H1 (cell line): ENCODE measurements at regions not wholly inside any gene's neighbourhood (a gene's known extent, or its start where the extent isn't known, plus 50 kb on each side); places are given as distances from the start of the nearest gene placed in this dataset.

Experiments
- CTCF ChIA-PET: fragments of 300-600 bp; sonication (Branson Sonifier 250); formaldehyde crosslinking; loops from one replicate; lab custom pipeline; 2021; ENCODE audit not compliant: partially characterized antibody; lab: Charles Lee
- POLR2A ChIA-PET: fragments of 300-600 bp; sonication (Branson Sonifier 250); formaldehyde crosslinking; loops from one replicate; lab custom pipeline; 2021; ENCODE audit warnings: inconsistent platforms; ENCODE audit not compliant: partially characterized antibody; lab: Charles Lee
- DNase-seq, 2 experiments: peaks; one replicate each; pipeline versions ENCODE4 v3.0.0 to v3.0.0-alpha.2; 2010 to 2022; ENCODE audit warnings: low spot score in 2 of 2, low read depth in 1 of 2, mixed read lengths in 1 of 2
- FAIRE-seq: peaks from 2 replicates; lab custom pipeline; 2011; peaks lifted over from hg19 to GRCh38; lab: Jason Lieb, UNC
- H2AFZ ChIP-seq: 2 replicates; pipeline ENCODE4 v1.8.1; 2012; ENCODE audit warnings: low read length, inconsistent platforms
- H2AK5ac ChIP-seq: 2 replicates; pipeline ENCODE4 v1.6.1; 2013; ENCODE audit warnings: low read depth, low read length
- H2BK120ac ChIP-seq: replicated peaks from 2 replicates; pipeline ENCODE3; 2013; ENCODE audit warnings: low read depth, low read length, inconsistent platforms
- H2BK12ac ChIP-seq: 2 replicates; pipeline ENCODE4 v1.6.1; 2013; ENCODE audit warnings: low read depth, low read length
- H2BK15ac ChIP-seq: 2 replicates; pipeline ENCODE4 v1.6.1; 2013; ENCODE audit warnings: low read length
- H2BK20ac ChIP-seq: 2 replicates; pipeline ENCODE4 v1.6.1; 2013; ENCODE audit warnings: low read length
- H2BK5ac ChIP-seq: 2 replicates; pipeline ENCODE4 v1.6.1; 2013; ENCODE audit warnings: low read depth, low read length
- H3K14ac ChIP-seq: 2 replicates; pipeline ENCODE4 v1.6.1; 2013; ENCODE audit warnings: inconsistent platforms; ENCODE audit not compliant: insufficient read length
- H3K18ac ChIP-seq: 2 replicates; pipeline ENCODE4 v1.6.1; 2013; ENCODE audit warnings: low read length; ENCODE audit errors: extremely low read depth
- H3K23ac ChIP-seq: 2 replicates; pipeline ENCODE4 v1.6.1; 2013; ENCODE audit warnings: inconsistent platforms; ENCODE audit not compliant: insufficient read length
- H3K23me2 ChIP-seq: 2 replicates; pipeline ENCODE4 v1.6.1; 2013; ENCODE audit warnings: low read depth, low read length
- H3K27ac ChIP-seq: 2 replicates; pipeline ENCODE4 v1.6.1; 2011; ENCODE audit warnings: low read depth, low read length, inconsistent platforms
- H3K27me3 ChIP-seq, 4 experiments: replicated peaks in 1 of 4; 1 replicate in 1 of 4; 2 replicates in 3 of 4; pipeline versions ENCODE4 v1.6.1 to v1.8.1; 2011 to 2013; ENCODE audit warnings: low read length in 3 of 4, mild to moderate bottlenecking in 3 of 4, inconsistent platforms in 2 of 4, mixed read lengths in 2 of 4, moderate library complexity in 1 of 4; ENCODE audit not compliant: control insufficient read depth in 3 of 4, insufficient read depth in 3 of 4; ENCODE audit errors: extremely low read depth in 1 of 4
- H3K36me3 ChIP-seq, 4 experiments: 2 replicates each; pipeline versions ENCODE4 v1.6.1 to v1.8.1; 2011 to 2013; ENCODE audit warnings: mild to moderate bottlenecking in 4 of 4, low read length in 3 of 4, moderate library complexity in 2 of 4, control low read depth in 1 of 4, inconsistent platforms in 1 of 4; ENCODE audit not compliant: insufficient read depth in 4 of 4, control insufficient read depth in 2 of 4
- H3K4ac ChIP-seq: replicated peaks from 2 replicates; pipeline ENCODE3; 2013; ENCODE audit warnings: low read length, low read depth, mixed read lengths, inconsistent platforms; ENCODE audit not compliant: insufficient read length
- H3K4me1 ChIP-seq, 4 experiments: replicated peaks in 1 of 4; 1 replicate in 1 of 4; 2 replicates in 3 of 4; pipeline versions ENCODE4 v1.6.1 to v1.8.1; 2011 to 2013; ENCODE audit warnings: low read length in 3 of 4, inconsistent platforms in 2 of 4, mixed read lengths in 1 of 4; ENCODE audit not compliant: insufficient read depth in 4 of 4, control insufficient read depth in 3 of 4
- H3K4me2 ChIP-seq, 2 experiments: 2 replicates each; pipeline versions ENCODE4 v1.6.1 to v1.8.1; 2011 to 2013; ENCODE audit warnings: low read depth in 2 of 2, low read length in 2 of 2, control low read depth in 1 of 2, inconsistent platforms in 1 of 2, mild to moderate bottlenecking in 1 of 2; ENCODE audit not compliant: insufficient read depth in 1 of 2
- H3K4me3 ChIP-seq, 4 experiments: fragments of 200-600, 300-600 bp in 1 of 4; sonication (generic), shearing (Covaris generic), sonication (Bioruptor Twin) in 1 of 4; 2 replicates each; pipeline versions ENCODE4 v1.5.1 to v1.8.1; 2011 to 2016; ENCODE audit warnings: low read length in 4 of 4, low read depth in 3 of 4, control low read depth in 2 of 4, inconsistent platforms in 2 of 4, mild to moderate bottlenecking in 2 of 4, mixed read lengths in 1 of 4, moderate library complexity in 1 of 4; ENCODE audit not compliant: insufficient read depth in 2 of 4; ENCODE audit errors: extremely low read depth in 1 of 4
- H3K56ac ChIP-seq: replicated peaks from 2 replicates; pipeline ENCODE3; 2013; ENCODE audit warnings: low read depth, mild to moderate bottlenecking, mixed read lengths, low read length, inconsistent platforms; ENCODE audit not compliant: insufficient read length
- H3K79me1 ChIP-seq: 2 replicates; pipeline ENCODE4 v1.6.1; 2013; ENCODE audit warnings: low read depth, low read length, control low read depth
- H3K79me2 ChIP-seq, 2 experiments: 2 replicates each; pipeline versions ENCODE4 v1.6.1 to v1.8.1; 2012 to 2013; ENCODE audit warnings: low read length in 2 of 2, mild to moderate bottlenecking in 2 of 2, inconsistent platforms in 1 of 2; ENCODE audit not compliant: insufficient read depth in 2 of 2, control insufficient read depth in 1 of 2
- H3K9ac ChIP-seq, 4 experiments: replicated peaks in 1 of 4; 1 replicate in 1 of 4; 2 replicates in 3 of 4; pipeline versions ENCODE4 v1.6.1 to v1.8.1; 2011 to 2013; ENCODE audit warnings: low read depth in 3 of 4, low read length in 3 of 4, control low read depth in 2 of 4, mild to moderate bottlenecking in 2 of 4, moderate library complexity in 2 of 4, inconsistent platforms in 1 of 4; ENCODE audit errors: extremely low read depth in 1 of 4
- H3K9me3 ChIP-seq, 2 experiments: 2 replicates each; pipeline versions ENCODE4 v1.6.1 to v1.8.1; 2012 to 2013; ENCODE audit warnings: mild to moderate bottlenecking in 2 of 2, moderate library complexity in 2 of 2, control low read depth in 1 of 2, inconsistent platforms in 1 of 2, low read depth in 1 of 2, low read length in 1 of 2, mixed read lengths in 1 of 2; ENCODE audit not compliant: insufficient read depth in 2 of 2
- H4K20me1 ChIP-seq, 2 experiments: replicated peaks in 1 of 2; 2 replicates each; pipeline versions ENCODE3 to v1.8.1; 2011 to 2013; ENCODE audit warnings: inconsistent platforms in 2 of 2, low read length in 2 of 2, mild to moderate bottlenecking in 1 of 2; ENCODE audit not compliant: insufficient read depth in 2 of 2, control insufficient read depth in 1 of 2
- H4K5ac ChIP-seq: 2 replicates; pipeline ENCODE4 v1.6.1; 2013; ENCODE audit warnings: low read length, low read depth, mixed read lengths, inconsistent platforms; ENCODE audit not compliant: insufficient read length
- H4K8ac ChIP-seq: 2 replicates; pipeline ENCODE4 v1.8.0; 2013; ENCODE audit warnings: mild to moderate bottlenecking, moderate library complexity, low read length, inconsistent platforms; ENCODE audit not compliant: insufficient read depth; ENCODE audit errors: extremely low read depth
- H4K91ac ChIP-seq: replicated peaks from 2 replicates; pipeline ENCODE3; 2013; ENCODE audit warnings: low read length, mixed read lengths, inconsistent platforms; ENCODE audit not compliant: insufficient read length
- BACH1 ChIP-seq: IDR thresholded peaks from 2 replicates; pipeline ENCODE4 v1.6.1; 2012; ENCODE audit warnings: low read length, improper control_type of control experiment
- BRCA1 ChIP-seq: IDR thresholded peaks from 2 replicates; pipeline ENCODE4 v1.6.1; 2012; ENCODE audit warnings: low read depth, low read length, improper control_type of control experiment
- CHD1 ChIP-seq: IDR thresholded peaks from 2 replicates; pipeline ENCODE4 v1.6.1; 2012; ENCODE audit warnings: low read depth, low read length, improper control_type of control experiment
- CREB1 ChIP-seq: IDR thresholded peaks from 2 replicates; pipeline ENCODE4 v1.6.1; 2012; ENCODE audit warnings: inconsistent platforms
- FOSL1 ChIP-seq: IDR thresholded peaks from 2 replicates; pipeline ENCODE4 v1.6.1; 2011; ENCODE audit warnings: mild to moderate bottlenecking, low read depth, low read length, moderate library complexity; ENCODE audit not compliant: insufficient read depth
- GABPA ChIP-seq: IDR thresholded peaks from 2 replicates; pipeline ENCODE4 v1.6.1; 2011; ENCODE audit warnings: mild to moderate bottlenecking, low read length, moderate library complexity, borderline replicate concordance; ENCODE audit not compliant: insufficient read depth
- JUN ChIP-seq: IDR thresholded peaks from 2 replicates; pipeline ENCODE4 v1.6.1; 2011; ENCODE audit warnings: low read depth, mild to moderate bottlenecking, improper control_type of control experiment, low read length
- JUND ChIP-seq: IDR thresholded peaks from 2 replicates; pipeline ENCODE4 v1.6.1; 2011; ENCODE audit warnings: mild to moderate bottlenecking, improper control_type of control experiment, low read length
- KDM1A ChIP-seq: fragments of 200-600, 300-600 bp; sonication (generic); IDR thresholded peaks from 2 replicates; pipeline ENCODE4 v1.7.1; 2016; ENCODE audit warnings: mild to moderate bottlenecking, low read length, borderline replicate concordance
- KDM4A ChIP-seq: IDR thresholded peaks from one replicate; pipeline ENCODE4 v1.7.1; 2012; ENCODE audit warnings: low read depth, mild to moderate bottlenecking, moderate library complexity, low read length, inconsistent platforms; ENCODE audit not compliant: severe bottlenecking
- SIN3A ChIP-seq, 2 experiments: IDR thresholded peaks in 1 of 2; conservative IDR thresholded peaks in 1 of 2; 2 replicates each; pipeline ENCODE4 v1.6.1; 2011 to 2012; ENCODE audit warnings: low read length in 2 of 2, improper control_type of control experiment in 1 of 2, low read depth in 1 of 2, mild to moderate bottlenecking in 1 of 2
- SIRT6 ChIP-seq: IDR thresholded peaks from one replicate; pipeline ENCODE4 v1.7.1; 2012; ENCODE audit warnings: low read length, inconsistent platforms
- SP1 ChIP-seq: IDR thresholded peaks from 2 replicates; pipeline ENCODE4 v1.6.1; 2011; ENCODE audit warnings: low read depth, low read length
- SP2 ChIP-seq: IDR thresholded peaks from 2 replicates; pipeline ENCODE4 v1.6.1; 2012; ENCODE audit warnings: mild to moderate bottlenecking, low read length, inconsistent platforms
- YY1 ChIP-seq: IDR thresholded peaks from 2 replicates; pipeline ENCODE4 v1.6.1; 2011; ENCODE audit warnings: low read depth, mild to moderate bottlenecking, low read length
- WGBS, 2 experiments: shearing (Covaris generic) in 1 of 2; methylation state at CpG; one replicate each; pipeline versions ENCODE4 v1.1.6 to v1.1.7; 2013 to 2015; ENCODE audit warnings: low lambda C conversion rate in 2 of 2, mixed read lengths in 2 of 2, inconsistent platforms in 1 of 2, low coverage in 1 of 2, missing lambda C conversion rate in 1 of 2; ENCODE audit not compliant: insufficient replicate concordance in 2 of 2, insufficient coverage in 1 of 2, insufficient read length in 1 of 2; ENCODE audit errors: extremely low coverage in 1 of 2, missing lambda C conversion rate in 1 of 2; 5-methylcytosine and 5-hydroxymethylcytosine counted together

DNA sequence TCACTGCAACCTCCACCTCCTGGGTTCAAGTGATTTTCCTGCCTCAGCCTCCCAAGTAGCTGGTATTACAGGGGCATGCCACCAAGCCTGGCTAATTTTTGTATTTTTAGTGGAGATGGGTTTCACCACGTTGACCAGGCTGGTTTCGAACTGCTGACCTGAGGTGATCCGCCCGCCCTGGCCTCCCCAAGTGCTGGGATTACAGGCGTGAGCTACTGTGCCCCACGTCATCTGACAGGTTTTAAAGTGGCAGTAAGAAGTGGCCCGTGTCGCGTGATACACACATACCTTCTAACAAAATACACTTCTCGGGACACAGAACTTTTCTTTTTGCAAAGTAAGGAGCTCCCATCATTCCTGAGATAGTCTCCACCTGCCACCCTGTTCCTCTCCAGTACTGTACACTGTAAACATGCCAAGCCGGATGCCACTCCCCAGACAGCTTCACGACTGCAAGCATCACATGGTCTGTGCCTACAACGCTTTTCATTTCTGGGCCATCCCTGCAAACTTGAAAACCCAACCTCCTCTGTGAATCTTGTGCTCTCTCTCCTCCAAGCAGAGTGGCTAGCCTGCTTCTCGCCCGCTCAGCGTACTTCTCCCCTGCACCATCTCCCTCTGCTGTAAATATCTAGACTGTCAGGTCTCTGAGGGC is 256.3 kb upstream of the KLF14 start:
- Histone ChIP-seq H3K18ac (no peak overlapping the region), H3K36me3 (no peaks in the 10 kb centered on the region), H2BK12ac (no peak overlapping the region), H2BK20ac (no peak overlapping the region), H4K91ac (no peak overlapping the region), H3K27me3 (no peaks in the 10 kb centered on the region), H2AFZ (no peak overlapping the region), H3K27ac (no peak overlapping the region), H4K8ac (no peak overlapping the region), H3K4me2 (no peak overlapping the region), H3K4ac (no peak overlapping the region), H3K56ac (no peak overlapping the region), H3K9ac (peak overlapping the region in 1 of 4 experiments; percentile 4; a peak in 1 of 7 replicates), H3K4me3 (no peak overlapping the region), H3K14ac (no peak overlapping the region), H4K5ac (no peak overlapping the region), H2AK5ac (no peak overlapping the region), H3K23ac (no peak overlapping the region), H3K79me1 (no peaks in the 10 kb centered on the region; the same call in 1 of the 2 replicates), H2BK15ac (no peak overlapping the region), H3K23me2 (no peaks in the 10 kb centered on the region), H3K79me2 (no peaks in the 10 kb centered on the region), H3K9me3 (no peaks in the 10 kb centered on the region), H2BK120ac (no peak overlapping the region), H2BK5ac (no peak overlapping the region), H4K20me1 (peaks cover 0 to 2% of the 10 kb centered on the region in 2 experiments), H3K4me1 (peaks cover 0 to 10% (median under 1%) of the 10 kb centered on the region in 4 experiments; a peak in 1 of 7 replicates)
- WGBS, 2 experiments: 77% methylated on average over 16 of the region's 16 CpGs; no CpG with 5 or more reads in 1 of the 2 experiments
- POLR2A ChIA-PET: no interaction called here
- FAIRE-seq: no peak
- DNase-seq: no peak
- CTCF ChIA-PET: interaction anchor here (0.9 to 5.3 kb wide), 7 partner anchors 8 to 115 kb away, joined by 3 to 21 read pairs (median 4); no protein-coding TSS in a partner anchor
- no peak for TF ChIP-seq SP1
- no peak for TF ChIP-seq KDM4A
- TF ChIP-seq BACH1: no peak
- TF ChIP-seq BRCA1: no peak
- TF ChIP-seq SIN3A (conservative IDR thresholded peaks at IDR 0.05 in 1 of 2, IDR thresholded peaks at IDR 0.05 in 1 of 2; ENCODE audit: low read depth in 1 of 2, low read length in 2 of 2): no peak
- no peak for TF ChIP-seq SIRT6
- TF ChIP-seq JUN: no peak
- no peak for TF ChIP-seq GABPA
- TF ChIP-seq CREB1: no peak
- no peak for TF ChIP-seq YY1
- TF ChIP-seq CHD1: no peak
- TF ChIP-seq SP2: no peak
- no peak for TF ChIP-seq FOSL1
- no peak for TF ChIP-seq KDM1A
- no peak for TF ChIP-seq JUND
